Neutrophil (primary cell): ENCODE measurements at regions not wholly inside any gene's neighbourhood (a gene's known extent, or its start where the extent isn't known, plus 50 kb on each side); places are given as distances from the start of the nearest gene placed in this dataset.
"Not testable (repeated sequence)": the region's sequence is repeated elsewhere in the genome, so short reads cannot be mapped to it uniquely, and the experiment has no call there.

ENCODE experiments used
- H3K27ac ChIP-seq: fragments of 200-600 bp; sonication (generic); 2 replicates; pipeline ENCODE4 v1.5.1; 2016; ENCODE audit warnings: mild to moderate bottlenecking, moderate library complexity
- H3K27me3 ChIP-seq: fragments of 200-600 bp; sonication (generic); 2 replicates; pipeline ENCODE4 v1.6.0; 2016; ENCODE audit warnings: mild to moderate bottlenecking
- H3K36me3 ChIP-seq: fragments of 200-600 bp; sonication (generic); 2 replicates; pipeline ENCODE4 v1.5.1; 2017
- H3K4me1 ChIP-seq, 2 experiments: fragments of 200-600 bp in 1 of 2; sonication (generic) in 1 of 2; 1 replicate in 1 of 2; 2 replicates in 1 of 2; pipeline versions ENCODE4 v1.5.1 to v1.6.1; 2013 to 2016; ENCODE audit warnings: low read depth in 1 of 2, low read length in 1 of 2, mild to moderate bottlenecking in 1 of 2, moderate library complexity in 1 of 2; ENCODE audit not compliant: control insufficient read depth in 1 of 2, insufficient read depth in 1 of 2
- H3K4me3 ChIP-seq, 2 experiments: fragments of 200-600 bp in 1 of 2; sonication (generic) in 1 of 2; 1 replicate in 1 of 2; 2 replicates in 1 of 2; pipeline ENCODE4 v1.5.1; 2013 to 2016; ENCODE audit warnings: low read depth in 1 of 2, low read length in 1 of 2, mild to moderate bottlenecking in 1 of 2, moderate library complexity in 1 of 2
- H3K9me3 ChIP-seq: fragments of 200-600 bp; sonication (generic); 2 replicates; pipeline ENCODE4 v1.5.1; 2016
- CTCF ChIP-seq: fragments of 200-600 bp; sonication (generic); IDR thresholded peaks from 2 replicates; pipeline ENCODE4 v1.5.1; 2016; ENCODE audit warnings: antibody characterized with exemption

- Histone ChIP-seq H3K27me3 (no peaks in the 10 kb centered on the region), H3K4me1 (peaks cover 0 to 7% of the 10 kb centered on the region in 2 experiments), H3K36me3 (no peaks in the 10 kb centered on the region), H3K9me3 (no peaks in the 10 kb centered on the region), H3K4me3 (no peak overlapping the region), H3K27ac (no peak overlapping the region)
- no peak for TF ChIP-seq CTCF
Measured at GRCh38 chr4:183814461-183814860, 90.6 kb upstream of the STOX2 start.

- no peaks in the 10 kb centered on the region for H3K36me3 ChIP-seq
- no peak overlapping the region for H3K4me3 ChIP-seq
- no peaks in the 10 kb centered on the region for H3K27me3 ChIP-seq
- no peak for TF ChIP-seq CTCF
- H3K27ac ChIP-seq = no peak overlapping the region
- H3K9me3 ChIP-seq = no peaks in the 10 kb centered on the region
- peaks cover 0 to 7% of the 10 kb centered on the region in 2 experiments for H3K4me1 ChIP-seq
Measured at GRCh38 chr4:183816077-183816476, 89.0 kb upstream of the STOX2 start.

GRCh38 chr4:183816882-183817509 lies 88.1 kb upstream of the STOX2 start:
- Histone ChIP-seq H3K4me1 (peaks cover 0 to 7% of the 10 kb centered on the region in 2 experiments), H3K4me3 (no peak overlapping the region), H3K36me3 (no peaks in the 10 kb centered on the region), H3K27ac (no peak overlapping the region), H3K9me3 (no peaks in the 10 kb centered on the region), H3K27me3 (no peaks in the 10 kb centered on the region)
- no peak for TF ChIP-seq CTCF

GRCh38 chr4:183818591-183818990 lies 86.5 kb upstream of the STOX2 start:
- not testable (repeated sequence) for H3K4me1 ChIP-seq, H3K27ac ChIP-seq, H3K9me3 ChIP-seq, H3K4me3 ChIP-seq, H3K27me3 ChIP-seq, H3K36me3 ChIP-seq

- TF ChIP-seq CTCF = no peak
- Histone ChIP-seq H3K27me3 (no peaks in the 10 kb centered on the region), H3K9me3 (no peaks in the 10 kb centered on the region), H3K27ac (no peak overlapping the region), H3K4me1 (no peaks in the 10 kb centered on the region), H3K36me3 (no peaks in the 10 kb centered on the region), H3K4me3 (no peak overlapping the region)
Measured at GRCh38 chr4:183821076-183821853, 83.8 kb upstream of the STOX2 start.

GRCh38 chr4:183823434-183823833 lies 81.7 kb upstream of the STOX2 start:
- TF ChIP-seq CTCF = no peak
- Histone ChIP-seq H3K9me3 (no peaks in the 10 kb centered on the region), H3K27me3 (no peaks in the 10 kb centered on the region), H3K27ac (no peak overlapping the region), H3K4me1 (peaks cover 7 to 11% of the 10 kb centered on the region in 2 experiments), H3K36me3 (no peaks in the 10 kb centered on the region), H3K4me3 (no peak overlapping the region)
